K562 (cell line): ENCODE measurements at regions not wholly inside any gene's neighbourhood (a gene's known extent, or its start where the extent isn't known, plus 50 kb on each side); places are given as distances from the start of the nearest gene placed in this dataset.

ENCODE experiments used
- CLOCK ChIP-seq: fragments of 250-450 bp; sonication (Bioruptor Pico); IDR thresholded peaks from 2 replicates; pipeline ENCODE4 v1.4.0; 2020; ENCODE audit warnings: mild to moderate bottlenecking, moderate library complexity, borderline replicate concordance
- CTCFL ChIP-seq: IDR thresholded peaks from 2 replicates; pipeline ENCODE4 v1.6.1; 2011; ENCODE audit warnings: borderline replicate concordance, low read depth, mild to moderate bottlenecking, moderate library complexity, low read length; ENCODE audit not compliant: insufficient read depth, poor library complexity, severe bottlenecking
- ELK3 ChIP-seq: fragments of 450-650 bp; formaldehyde crosslinking; IDR thresholded peaks from 2 replicates; pipeline ENCODE4 v1.4.0; 2020; ENCODE audit warnings: mild to moderate bottlenecking
- FOS ChIP-seq: IDR thresholded peaks from 3 replicates; pipeline ENCODE4 v1.6.1; 2011; ENCODE audit not compliant: insufficient read length; ENCODE audit errors: extremely low read depth
- FOXA1 ChIP-seq: fragments of 450-650 bp; IDR thresholded peaks from 2 replicates; pipeline ENCODE4 v1.6.1; 2016; ENCODE audit warnings: mild to moderate bottlenecking, borderline replicate concordance
- FOXJ3 ChIP-seq: sonication (generic); formaldehyde crosslinking; IDR thresholded peaks from 2 replicates; pipeline ENCODE4 v1.4.0; 2020; ENCODE audit warnings: mild to moderate bottlenecking, missing genetic modification reagents
- GATAD2A ChIP-seq: fragments of 450-650 bp; IDR thresholded peaks from 2 replicates; pipeline ENCODE4 v1.6.1; 2017
- MNT ChIP-seq, 2 experiments: fragments of 450-650 bp; conservative IDR thresholded peaks; 2 replicates each; pipeline ENCODE4 v1.6.1; 2017; ENCODE audit warnings: mild to moderate bottlenecking in 2 of 2, moderate library complexity in 2 of 2
- NFRKB ChIP-seq: fragments of 450-650 bp; IDR thresholded peaks from 2 replicates; pipeline ENCODE4 v1.6.1; 2016; ENCODE audit warnings: low read depth
- NR3C1 ChIP-seq: sonication (generic); formaldehyde crosslinking; IDR thresholded peaks from 2 replicates; pipeline ENCODE4 v1.8.1; 2022; ENCODE audit warnings: missing genetic modification reagents
- POLR2AphosphoS2 ChIP-seq: IDR thresholded peaks from 2 replicates; pipeline ENCODE4 v1.6.1; 2012; ENCODE audit warnings: low read length, improper control_type of control experiment
- RAD51 ChIP-seq: fragments of 450-650 bp; IDR thresholded peaks from 2 replicates; pipeline ENCODE4 v1.7.1; 2016; ENCODE audit warnings: low read depth, mild to moderate bottlenecking, borderline replicate concordance
- ZBTB12 ChIP-seq: fragments of 250-450 bp; sonication (Bioruptor Pico); IDR thresholded peaks from 2 replicates; pipeline ENCODE4 v1.4.0; 2020
- ZNF12 ChIP-seq: sonication (generic); formaldehyde crosslinking; IDR thresholded peaks from 2 replicates; pipeline ENCODE4 v1.4.0; 2020; ENCODE audit warnings: mild to moderate bottlenecking, missing genetic modification reagents
- ZNF224 ChIP-seq: sonication (generic); formaldehyde crosslinking; IDR thresholded peaks from 2 replicates; pipeline ENCODE4 v1.8.0; 2022; ENCODE audit warnings: mild to moderate bottlenecking, missing genetic modification reagents
- ZNF431 ChIP-seq: sonication (generic); formaldehyde crosslinking; IDR thresholded peaks from 2 replicates; pipeline ENCODE4 v1.8.0; 2022; ENCODE audit warnings: mild to moderate bottlenecking, missing genetic modification reagents
- ZNF695 ChIP-seq: fragments of 450-650 bp; formaldehyde crosslinking; IDR thresholded peaks from 2 replicates; pipeline ENCODE4 v1.4.0; 2020; ENCODE audit warnings: mild to moderate bottlenecking, moderate library complexity
- TF ChIP-seq, protein P1 (sequence below): sonication (generic); formaldehyde crosslinking; IDR thresholded peaks from 2 replicates; pipeline ENCODE4 v1.8.0; 2022; ENCODE audit warnings: mild to moderate bottlenecking, missing genetic modification reagents

GRCh38 chr3:193853511-193854219 lies 260.7 kb downstream of the OPA1 start (continued):
- TF ChIP-seq, protein P1, sequence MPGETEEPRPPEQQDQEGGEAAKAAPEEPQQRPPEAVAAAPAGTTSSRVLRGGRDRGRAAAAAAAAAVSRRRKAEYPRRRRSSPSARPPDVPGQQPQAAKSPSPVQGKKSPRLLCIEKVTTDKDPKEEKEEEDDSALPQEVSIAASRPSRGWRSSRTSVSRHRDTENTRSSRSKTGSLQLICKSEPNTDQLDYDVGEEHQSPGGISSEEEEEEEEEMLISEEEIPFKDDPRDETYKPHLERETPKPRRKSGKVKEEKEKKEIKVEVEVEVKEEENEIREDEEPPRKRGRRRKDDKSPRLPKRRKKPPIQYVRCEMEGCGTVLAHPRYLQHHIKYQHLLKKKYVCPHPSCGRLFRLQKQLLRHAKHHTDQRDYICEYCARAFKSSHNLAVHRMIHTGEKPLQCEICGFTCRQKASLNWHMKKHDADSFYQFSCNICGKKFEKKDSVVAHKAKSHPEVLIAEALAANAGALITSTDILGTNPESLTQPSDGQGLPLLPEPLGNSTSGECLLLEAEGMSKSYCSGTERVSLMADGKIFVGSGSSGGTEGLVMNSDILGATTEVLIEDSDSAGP (CRISPR knock-in tag) = no peak
- no peak for TF ChIP-seq ZBTB12 (CRISPR knock-in tag)
- peak; percentile 85; the same call in 1 of the 2 replicates for TF ChIP-seq GATAD2A
- no peak for TF ChIP-seq FOXJ3 (CRISPR knock-in tag)
- TF ChIP-seq ZNF12 = peak; percentile 96
- peak; percentile 51; the same call in 1 of the 2 replicates for TF ChIP-seq ZNF431 (CRISPR knock-in tag)
- no peak for TF ChIP-seq RAD51
- no peak for TF ChIP-seq FOS
- TF ChIP-seq ZNF224 (CRISPR knock-in tag) = no peak
- no peak for TF ChIP-seq POLR2AphosphoS2
- TF ChIP-seq MNT (conservative IDR thresholded peaks at IDR 0.05) = no peak; a peak in 3 of 4 replicates
- no peak for TF ChIP-seq FOXA1
- TF ChIP-seq NFRKB = peak; percentile 86
- no peak for TF ChIP-seq CLOCK (CRISPR knock-in tag)
- TF ChIP-seq ZNF695 (CRISPR knock-in tag) = no peak
- no peak for TF ChIP-seq NR3C1
- no peak for TF ChIP-seq CTCFL
- no peak for TF ChIP-seq ELK3
